Hepatocyte (in vitro differentiated cells): ENCODE measurements at regions not wholly inside any gene's neighbourhood (a gene's known extent, or its start where the extent isn't known, plus 50 kb on each side); places are given as distances from the start of the nearest gene placed in this dataset.

Experiments used
- CTCF ChIP-seq: fragments of 200-600 bp; sonication (generic); IDR thresholded peaks from 2 replicates; pipeline ENCODE4 v1.5.1; 2016; ENCODE audit warnings: antibody characterized with exemption, mild to moderate bottlenecking; ENCODE audit not compliant: poor library complexity
- EZH2 ChIP-seq: fragments of 200-600 bp; sonication (generic); IDR thresholded peaks from 2 replicates; pipeline ENCODE4 v1.6.1; 2016; ENCODE audit warnings: antibody characterized with exemption, mild to moderate bottlenecking, borderline replicate concordance
- EZH2phosphoT487 ChIP-seq: fragments of 200-600 bp; sonication (generic); IDR thresholded peaks from one replicate; pipeline ENCODE4 v1.6.1; 2018; ENCODE audit warnings: antibody characterized with exemption, mild to moderate bottlenecking, low read depth, moderate library complexity; ENCODE audit not compliant: unreplicated experiment, severe bottlenecking

GRCh38 chr4:178105242-178105641 is 663.0 kb upstream of the AGA start:
- TF ChIP-seq CTCF = no peak
- no peak for TF ChIP-seq EZH2phosphoT487
- TF ChIP-seq EZH2 = no peak
